Fibroblast of mammary gland (primary cell): ENCODE measurements at regions not wholly inside any gene's neighbourhood (a gene's known extent, or its start where the extent isn't known, plus 50 kb on each side); places are given as distances from the start of the nearest gene placed in this dataset.

Experiments used
- DNase-seq: peaks from one replicate; pipeline ENCODE4 v3.0.0-alpha.2; 2010; ENCODE audit warnings: low read depth
- H3K4me3 ChIP-seq: 2 replicates; pipeline ENCODE4 v1.5.1; 2011; ENCODE audit warnings: low read depth, mild to moderate bottlenecking, low read length, moderate library complexity; ENCODE audit not compliant: control insufficient read depth
- TF ChIP-seq, protein P1 (sequence below): conservative IDR thresholded peaks from 2 replicates; pipeline ENCODE4 v1.5.1; 2011; ENCODE audit warnings: low read depth, low read length, inconsistent platforms; ENCODE audit not compliant: control insufficient read depth, insufficient read depth

DNA sequence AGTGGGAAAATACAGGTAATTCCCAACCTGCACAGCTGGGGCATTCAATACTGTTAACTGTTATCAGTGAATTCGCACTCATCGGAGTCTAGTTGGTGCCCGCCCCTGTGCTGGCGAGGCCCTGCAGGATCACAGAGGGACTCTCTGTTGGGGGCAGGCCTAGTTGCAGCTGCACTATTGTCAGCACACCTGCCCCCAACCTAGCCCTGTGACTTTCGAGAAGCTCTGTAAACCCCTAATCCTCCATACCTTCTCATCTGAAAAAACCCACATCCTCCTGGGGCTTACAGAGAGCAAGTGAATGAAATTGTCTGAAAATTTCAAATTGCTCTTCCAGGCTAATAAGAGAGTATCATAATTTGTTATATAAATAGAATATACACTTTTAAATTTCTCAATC lies 132.2 kb upstream of the NUDT4 start:
- TF ChIP-seq, protein P1, sequence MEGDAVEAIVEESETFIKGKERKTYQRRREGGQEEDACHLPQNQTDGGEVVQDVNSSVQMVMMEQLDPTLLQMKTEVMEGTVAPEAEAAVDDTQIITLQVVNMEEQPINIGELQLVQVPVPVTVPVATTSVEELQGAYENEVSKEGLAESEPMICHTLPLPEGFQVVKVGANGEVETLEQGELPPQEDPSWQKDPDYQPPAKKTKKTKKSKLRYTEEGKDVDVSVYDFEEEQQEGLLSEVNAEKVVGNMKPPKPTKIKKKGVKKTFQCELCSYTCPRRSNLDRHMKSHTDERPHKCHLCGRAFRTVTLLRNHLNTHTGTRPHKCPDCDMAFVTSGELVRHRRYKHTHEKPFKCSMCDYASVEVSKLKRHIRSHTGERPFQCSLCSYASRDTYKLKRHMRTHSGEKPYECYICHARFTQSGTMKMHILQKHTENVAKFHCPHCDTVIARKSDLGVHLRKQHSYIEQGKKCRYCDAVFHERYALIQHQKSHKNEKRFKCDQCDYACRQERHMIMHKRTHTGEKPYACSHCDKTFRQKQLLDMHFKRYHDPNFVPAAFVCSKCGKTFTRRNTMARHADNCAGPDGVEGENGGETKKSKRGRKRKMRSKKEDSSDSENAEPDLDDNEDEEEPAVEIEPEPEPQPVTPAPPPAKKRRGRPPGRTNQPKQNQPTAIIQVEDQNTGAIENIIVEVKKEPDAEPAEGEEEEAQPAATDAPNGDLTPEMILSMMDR = no peak
- no peak for DNase-seq

DNA sequence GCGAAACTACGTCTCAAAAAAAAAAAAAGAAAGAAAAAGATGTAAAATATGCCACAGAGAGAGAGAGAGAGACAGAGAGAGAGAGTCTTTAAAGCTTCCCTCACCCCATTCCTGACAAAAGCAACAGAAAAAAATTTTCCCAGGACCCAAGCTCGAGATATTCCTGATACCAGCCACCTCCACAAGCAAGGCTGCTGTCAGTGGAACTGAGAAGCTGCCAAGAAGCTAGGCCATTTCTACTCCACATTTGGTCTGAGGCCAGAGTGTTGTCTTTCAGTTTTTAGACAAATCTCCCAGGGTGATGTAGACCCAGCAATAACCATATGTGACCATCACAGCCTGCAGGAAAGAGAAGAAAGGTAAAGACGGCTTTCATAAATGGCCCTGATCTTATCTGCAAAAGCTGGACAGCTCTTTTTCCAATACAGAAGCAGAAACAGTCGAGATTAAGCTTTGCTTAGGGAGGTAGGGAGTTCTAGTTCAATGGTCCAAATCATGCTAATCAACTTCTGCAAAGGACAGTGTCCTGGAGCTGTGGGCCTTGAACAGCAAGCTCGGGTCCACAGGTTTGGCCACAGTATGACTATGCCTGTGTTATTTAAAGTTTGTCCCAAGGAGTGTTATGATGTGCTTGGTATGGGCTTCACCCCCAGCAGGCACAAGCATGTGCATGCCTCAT lies 130.3 kb upstream of the NUDT4 start:
- H3K4me3 ChIP-seq = no peak overlapping the region
- no peak for DNase-seq
- TF ChIP-seq, protein P1 = no peak

More for the DNA sequence above, 132.2 kb upstream of the NUDT4 start:
- H3K4me3 ChIP-seq = no peak overlapping the region

DNA sequence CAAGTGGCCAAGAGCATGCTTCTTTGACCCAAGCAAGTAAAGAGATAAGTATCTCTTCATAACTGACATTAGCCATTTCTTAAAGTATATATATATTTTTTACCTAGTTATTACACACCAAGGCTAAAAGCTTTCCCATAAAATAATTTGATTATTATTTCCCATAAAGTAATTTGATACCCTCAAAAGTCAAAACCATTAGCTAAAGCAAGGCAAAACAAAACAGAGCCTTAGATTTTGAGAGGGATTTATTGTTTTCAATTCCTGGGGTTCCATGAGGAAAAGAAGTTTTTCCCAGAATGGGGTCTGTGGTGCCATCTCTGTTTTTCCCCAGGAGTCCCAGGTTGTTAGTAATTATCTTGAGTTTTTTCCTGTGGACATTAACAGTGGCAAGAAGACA lies 125.5 kb upstream of the NUDT4 start:
- DNase-seq = no peak
- TF ChIP-seq, protein P1 = no peak
- no peak overlapping the region for H3K4me3 ChIP-seq

DNA sequence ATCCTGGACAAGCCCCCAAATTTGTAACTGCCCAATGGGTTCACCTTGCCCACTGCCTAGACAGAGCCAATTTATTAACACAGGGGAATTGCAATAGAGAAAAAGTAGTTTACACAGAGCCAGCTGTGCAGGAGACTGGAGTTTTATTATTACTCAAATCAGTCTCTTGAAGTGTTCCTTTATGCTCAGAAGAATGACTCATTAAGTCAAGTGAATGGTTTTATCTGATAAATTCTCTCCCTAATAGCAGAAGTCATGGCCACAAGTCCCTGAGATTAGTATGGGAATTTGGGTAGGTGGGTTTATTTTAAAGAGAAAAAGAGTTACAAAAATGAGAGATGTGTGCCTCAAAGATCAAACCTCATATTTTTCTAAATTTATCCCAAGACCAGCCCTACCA lies 122.8 kb upstream of the NUDT4 start:
- TF ChIP-seq, protein P1 = no peak
- H3K4me3 ChIP-seq = no peak overlapping the region
- no peak for DNase-seq

DNA sequence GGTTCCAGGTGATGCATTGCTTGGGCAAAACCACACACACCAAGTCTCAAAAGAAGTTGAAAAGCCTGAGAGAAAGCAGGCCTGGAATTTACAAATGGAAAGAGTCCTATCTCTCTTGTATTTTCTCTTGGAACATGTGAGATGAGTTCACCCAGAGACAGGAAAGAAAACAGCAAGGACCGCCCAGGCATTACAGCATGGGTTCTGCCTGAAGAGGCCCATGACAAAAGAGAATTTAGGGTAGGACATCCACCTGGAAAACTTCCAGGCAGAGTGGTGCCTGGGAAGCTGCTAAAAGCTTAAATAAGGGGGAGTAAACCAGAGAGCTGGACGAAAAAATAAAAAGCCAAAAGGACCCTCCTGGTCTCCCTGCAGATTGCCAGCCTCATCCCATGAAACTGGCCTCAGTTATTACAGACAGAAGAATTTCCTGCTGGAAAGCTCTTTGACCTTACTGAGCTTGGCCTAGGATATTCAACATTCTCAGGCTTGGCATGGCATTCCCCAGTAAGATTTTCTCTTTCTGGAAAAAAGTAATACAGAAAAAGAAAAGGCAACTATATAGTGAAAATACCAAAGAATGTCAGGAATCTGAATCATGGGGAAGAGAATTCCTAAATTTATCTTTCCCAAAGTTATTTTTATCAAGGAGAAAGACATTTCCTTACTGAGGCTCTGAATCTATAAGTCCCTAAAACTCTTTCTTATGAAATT lies 121.3 kb upstream of the NUDT4 start:
- no peak for DNase-seq

DNA sequence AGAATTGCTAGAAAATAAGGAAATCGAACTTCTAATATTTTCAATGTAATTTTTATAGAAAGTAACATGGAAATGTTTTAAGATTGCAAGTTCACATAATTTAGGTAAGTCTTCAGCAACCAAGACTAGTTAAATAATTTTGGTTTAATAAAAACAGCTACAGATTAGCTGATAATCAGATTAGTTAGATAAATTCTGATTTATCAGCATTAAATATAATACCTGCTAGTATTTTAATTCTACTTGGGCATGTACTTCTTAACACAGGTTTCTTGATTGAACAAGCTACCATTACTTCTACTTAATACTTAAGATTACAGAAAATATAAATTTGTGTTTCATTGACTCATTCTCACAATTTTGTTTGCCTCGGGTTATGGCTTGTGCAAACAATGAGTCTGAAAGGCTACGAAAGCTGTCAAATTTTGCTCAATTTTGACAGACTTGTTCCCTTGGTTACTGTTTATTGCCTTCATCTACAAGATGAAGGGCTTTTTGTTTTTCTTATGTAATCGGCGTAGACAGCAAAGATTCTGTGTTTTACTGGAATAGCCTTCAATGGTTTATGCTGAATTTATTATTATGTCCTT lies 116.1 kb upstream of the NUDT4 start:
- no peak overlapping the region for H3K4me3 ChIP-seq
- no peak for DNase-seq
- TF ChIP-seq, protein P1 = no peak

More for the DNA sequence above, 121.3 kb upstream of the NUDT4 start:
- H3K4me3 ChIP-seq = no peak overlapping the region
- TF ChIP-seq, protein P1 = no peak
